HFFc6 (cell line): ENCODE measurements at regions not wholly inside any gene's neighbourhood (a gene's known extent, or its start where the extent isn't known, plus 50 kb on each side); places are given as distances from the start of the nearest gene placed in this dataset.
A peak's percentile ranks its signal among the peaks of the same experiment; 100 is the strongest.

Experiments
- DNase-seq: peaks from one replicate; pipeline ENCODE4 v3.0.0-alpha.2; 2018
- H3K27ac Mint-ChIP-seq: 2 replicates; pipeline ENCODE4 v1.8.0; 2020; ENCODE audit warnings: mild to moderate bottlenecking, mixed read lengths
- H3K27me3 Mint-ChIP-seq: 2 replicates; pipeline ENCODE4 v1.8.0; 2021; ENCODE audit warnings: mild to moderate bottlenecking, moderate library complexity, mixed read lengths; ENCODE audit not compliant: insufficient read depth
- H3K36me3 Mint-ChIP-seq: 2 replicates; pipeline ENCODE4 v1.8.0; 2021; ENCODE audit warnings: low read depth, mixed read lengths
- H3K4me1 Mint-ChIP-seq: 2 replicates; pipeline ENCODE4 v1.8.0; 2020; ENCODE audit warnings: low read depth, mixed read lengths
- H3K4me3 Mint-ChIP-seq: 2 replicates; pipeline ENCODE4 v1.8.0; 2020; ENCODE audit warnings: mild to moderate bottlenecking, moderate library complexity, mixed read lengths
- H3K9me3 Mint-ChIP-seq: 2 replicates; pipeline ENCODE4 v1.8.0; 2020; ENCODE audit warnings: mild to moderate bottlenecking, mixed read lengths
- CTCF ChIP-seq: fragments of 200-600 bp; sonication (generic); IDR thresholded peaks from 2 replicates; pipeline ENCODE4 v1.5.0; 2021; ENCODE audit warnings: antibody characterized with exemption, mild to moderate bottlenecking

DNA sequence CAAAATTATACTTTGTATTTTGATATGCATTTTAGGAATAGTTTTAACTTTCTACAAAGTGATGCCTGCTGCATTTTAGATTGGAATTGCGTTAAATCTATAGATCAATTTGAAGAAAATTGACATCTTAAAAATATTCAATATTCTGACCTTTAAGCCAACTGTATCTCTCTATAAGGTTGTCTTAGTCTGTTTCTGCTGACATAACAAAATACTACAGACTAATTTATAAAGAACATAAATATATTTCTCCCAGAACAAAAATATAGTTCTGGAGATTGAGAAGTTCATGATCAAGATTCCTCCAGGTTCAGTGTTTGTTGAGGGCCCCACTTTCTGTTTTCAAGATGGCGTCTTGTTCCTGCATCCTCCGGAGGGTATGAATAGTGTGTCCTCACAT is 73.6 kb upstream of the NEGR1 start:
- Mint-ChIP-seq H3K4me3 (no peak overlapping the region), H3K36me3 (no peaks in the 10 kb centered on the region), H3K9me3 (no peaks in the 10 kb centered on the region), H3K27me3 (no peaks in the 10 kb centered on the region), H3K27ac (no peak overlapping the region), H3K4me1 (peaks cover 9% of the 10 kb centered on the region)
- no peak for TF ChIP-seq CTCF
- DNase-seq, result no peak

GRCh38 chr1:72341661-72342060 is 59.3 kb upstream of the NEGR1 start:
- Mint-ChIP-seq H3K36me3 (peaks cover 16% of the 10 kb centered on the region), H3K27ac (no peak overlapping the region), H3K9me3 (peaks cover 10% of the 10 kb centered on the region; the same call in 1 of the 2 replicates), H3K4me1 (peaks cover 30% of the 10 kb centered on the region), H3K27me3 (no peaks in the 10 kb centered on the region), H3K4me3 (no peak overlapping the region)
- no peak for TF ChIP-seq CTCF
- DNase-seq, result no peak

DNA sequence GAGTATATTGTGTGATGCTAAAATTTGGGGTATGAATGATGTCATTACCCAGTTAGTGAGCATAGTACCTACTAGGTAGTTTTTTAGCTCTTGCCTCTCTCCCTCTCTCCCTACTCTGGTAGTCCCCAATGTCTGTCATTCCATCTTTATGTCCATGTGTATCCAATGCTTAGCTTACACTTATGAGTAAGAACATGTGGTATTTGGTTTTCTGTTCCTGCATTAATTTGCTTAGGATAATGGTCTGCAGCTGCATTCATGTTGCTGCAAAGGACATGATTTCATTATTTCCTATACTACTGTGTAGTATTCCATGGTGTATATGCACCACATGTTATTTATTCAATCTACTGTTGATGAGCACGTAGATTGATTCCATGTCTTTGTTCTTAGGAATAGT is 54.4 kb upstream of the NEGR1 start:
- DNase-seq, result peak; percentile 50

More for the DNA sequence above, 54.4 kb upstream of the NEGR1 start:
- no peak for TF ChIP-seq CTCF
- H3K27me3 Mint-ChIP-seq, result no peaks in the 10 kb centered on the region
- H3K36me3 Mint-ChIP-seq, result peaks cover 16% of the 10 kb centered on the region
- peaks cover 10% of the 10 kb centered on the region; the same call in 1 of the 2 replicates for H3K9me3 Mint-ChIP-seq
- peaks cover 50% of the 10 kb centered on the region for H3K4me1 Mint-ChIP-seq
- no peak overlapping the region; the same call in 1 of the 2 replicates for H3K4me3 Mint-ChIP-seq
- no peak overlapping the region for H3K27ac Mint-ChIP-seq
